ENCODE measurements at regions not wholly inside any gene's neighbourhood (a gene's known extent, or its start where the extent isn't known, plus 50 kb on each side); places are given as distances from the start of the nearest gene placed in this dataset.

- TF ChIP-seq CTCF (IDR thresholded peaks at IDR 0.05) (no peak), ZFX (IDR thresholded peaks at IDR 0.05; ENCODE audit: borderline replicate concordance) (no peak)
Measured at GRCh38 chr7:120168066-120168465, 104.9 kb upstream of the KCND2 start.

Measured in 22Rv1 (cell line).